ENCODE measurements at regions not wholly inside any gene's neighbourhood (a gene's known extent, or its start where the extent isn't known, plus 50 kb on each side); places are given as distances from the start of the nearest gene placed in this dataset.

DNA sequence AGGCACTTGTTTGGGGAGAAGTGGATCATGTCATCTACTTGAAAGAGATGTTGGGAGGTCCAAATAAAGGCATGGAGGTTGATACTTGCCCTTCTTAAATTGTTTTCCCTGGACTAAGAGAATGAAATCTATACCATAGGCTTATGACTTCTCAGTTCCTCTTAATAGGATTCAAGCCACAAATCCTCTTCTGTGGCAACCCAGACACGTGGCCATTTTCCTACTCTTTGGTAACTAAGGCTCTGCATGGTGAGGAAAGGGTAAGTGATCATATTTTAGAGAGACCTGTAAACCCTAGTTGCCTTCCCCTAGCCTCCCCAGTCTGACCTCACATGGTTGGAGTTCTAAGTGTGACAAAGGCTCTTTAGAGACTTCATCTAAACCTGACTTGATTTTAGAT, 72.9 kb upstream of the CD44 start:
- intact Hi-C loops (cut with DNase I), result no loop called here
- ATAC-seq (no peak), DNase-seq (no peak)
- H3K36me3 ChIP-seq, result no peaks in the 10 kb centered on the region
- peaks cover 0 to 7% (median under 1%) of the 10 kb centered on the region in 4 donors for H3K9me3 ChIP-seq
- H3K4me1 ChIP-seq, result no peaks in the 10 kb centered on the region
- no peak overlapping the region for H3K4me3 ChIP-seq
- TF ChIP-seq, protein P1, sequence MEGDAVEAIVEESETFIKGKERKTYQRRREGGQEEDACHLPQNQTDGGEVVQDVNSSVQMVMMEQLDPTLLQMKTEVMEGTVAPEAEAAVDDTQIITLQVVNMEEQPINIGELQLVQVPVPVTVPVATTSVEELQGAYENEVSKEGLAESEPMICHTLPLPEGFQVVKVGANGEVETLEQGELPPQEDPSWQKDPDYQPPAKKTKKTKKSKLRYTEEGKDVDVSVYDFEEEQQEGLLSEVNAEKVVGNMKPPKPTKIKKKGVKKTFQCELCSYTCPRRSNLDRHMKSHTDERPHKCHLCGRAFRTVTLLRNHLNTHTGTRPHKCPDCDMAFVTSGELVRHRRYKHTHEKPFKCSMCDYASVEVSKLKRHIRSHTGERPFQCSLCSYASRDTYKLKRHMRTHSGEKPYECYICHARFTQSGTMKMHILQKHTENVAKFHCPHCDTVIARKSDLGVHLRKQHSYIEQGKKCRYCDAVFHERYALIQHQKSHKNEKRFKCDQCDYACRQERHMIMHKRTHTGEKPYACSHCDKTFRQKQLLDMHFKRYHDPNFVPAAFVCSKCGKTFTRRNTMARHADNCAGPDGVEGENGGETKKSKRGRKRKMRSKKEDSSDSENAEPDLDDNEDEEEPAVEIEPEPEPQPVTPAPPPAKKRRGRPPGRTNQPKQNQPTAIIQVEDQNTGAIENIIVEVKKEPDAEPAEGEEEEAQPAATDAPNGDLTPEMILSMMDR (IDR thresholded peaks at IDR 0.05), result no peak
- no peak for TF ChIP-seq POLR2A (IDR thresholded peaks at IDR 0.05)
- no peaks in the 10 kb centered on the region for H3K27me3 ChIP-seq
- H3K27ac ChIP-seq, result no peak overlapping the region
- 44% methylated on average over 1 of the region's 1 CpG for WGBS (ENCODE audit: insufficient coverage, low coverage, low lambda C conversion rate, missing lambda C conversion rate)

DNA sequence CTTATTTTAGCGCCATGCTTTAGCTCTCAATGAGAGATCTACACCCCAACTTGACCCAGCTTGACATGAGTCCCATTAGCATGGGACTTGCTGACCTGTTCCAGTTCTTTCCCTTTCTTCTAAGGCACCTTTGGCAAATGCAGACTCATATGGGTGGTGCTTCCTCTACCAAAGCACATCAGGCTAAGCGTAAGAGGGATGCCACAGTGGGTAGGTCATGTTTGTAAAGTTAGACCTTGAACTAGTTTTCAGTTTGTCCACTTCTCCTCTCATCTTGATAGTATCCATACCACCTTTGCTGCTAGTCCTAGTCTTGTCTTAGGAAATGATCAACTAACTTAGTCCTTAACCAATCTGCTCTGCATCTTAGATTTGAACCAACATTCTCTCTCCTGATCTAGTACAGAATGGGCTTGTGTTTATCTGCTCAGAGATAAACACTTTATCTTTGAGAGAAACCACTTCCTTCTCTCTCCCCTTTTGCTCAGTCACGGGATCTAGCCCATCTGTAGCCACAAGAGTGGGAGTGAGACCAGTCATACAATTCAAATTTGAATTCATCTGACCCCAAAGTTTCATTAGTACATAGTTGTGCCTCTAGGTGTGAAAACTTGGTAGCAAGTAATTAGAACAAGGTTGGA, 72.1 kb upstream of the CD44 start:
- intact Hi-C loops (cut with DNase I), result no loop called here
- TF ChIP-seq, protein P1 (IDR thresholded peaks at IDR 0.05), result no peak
- TF ChIP-seq POLR2A (IDR thresholded peaks at IDR 0.05), result no peak
- H3K27ac ChIP-seq, result no peak overlapping the region
- peak in 1 of 4 donors; percentile 24 for ATAC-seq
- DNase-seq, result no peak
- no peaks in the 10 kb centered on the region for H3K27me3 ChIP-seq
- no peak overlapping the region for H3K4me3 ChIP-seq
- no peaks in the 10 kb centered on the region for H3K36me3 ChIP-seq
- H3K4me1 ChIP-seq, result no peaks in the 10 kb centered on the region
- 67% methylated on average over 3 of the region's 3 CpGs for WGBS (ENCODE audit: insufficient coverage, low coverage, low lambda C conversion rate, missing lambda C conversion rate)
- peaks cover 0 to 7% (median under 1%) of the 10 kb centered on the region in 4 donors for H3K9me3 ChIP-seq

DNA sequence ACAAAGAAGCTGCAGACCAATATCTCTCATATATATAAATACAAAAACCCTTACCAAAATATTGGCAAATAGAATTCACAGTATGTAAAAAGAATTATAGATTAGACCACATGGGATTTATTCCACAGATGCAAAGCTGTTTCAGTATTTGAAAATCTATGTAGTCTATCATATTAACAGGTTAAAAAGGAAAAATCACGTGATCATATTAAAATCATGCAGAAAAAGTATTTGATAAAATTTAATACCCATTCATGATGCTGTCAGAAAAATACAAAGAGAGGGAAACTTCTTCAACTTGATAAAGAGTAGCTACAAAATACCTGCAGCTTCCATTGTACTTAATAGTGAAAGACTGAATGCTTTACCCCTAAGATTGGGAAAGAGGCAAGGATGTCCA, 67.2 kb upstream of the CD44 start:
- Histone ChIP-seq H3K36me3 (no peaks in the 10 kb centered on the region), H3K4me3 (no peak overlapping the region), H3K27ac (no peak overlapping the region), H3K9me3 (peaks cover 0 to 7% (median under 1%) of the 10 kb centered on the region in 4 donors), H3K4me1 (no peaks in the 10 kb centered on the region), H3K27me3 (no peaks in the 10 kb centered on the region)
- TF ChIP-seq, protein P1 (IDR thresholded peaks at IDR 0.05), result no peak
- TF ChIP-seq POLR2A (IDR thresholded peaks at IDR 0.05), result no peak
- intact Hi-C loops (cut with DNase I), result no loop called here
- ATAC-seq (no peak), DNase-seq (no peak)
- WGBS (ENCODE audit: insufficient coverage, low coverage, low lambda C conversion rate, missing lambda C conversion rate), result 69% methylated on average over 1 of the region's 1 CpG

DNA sequence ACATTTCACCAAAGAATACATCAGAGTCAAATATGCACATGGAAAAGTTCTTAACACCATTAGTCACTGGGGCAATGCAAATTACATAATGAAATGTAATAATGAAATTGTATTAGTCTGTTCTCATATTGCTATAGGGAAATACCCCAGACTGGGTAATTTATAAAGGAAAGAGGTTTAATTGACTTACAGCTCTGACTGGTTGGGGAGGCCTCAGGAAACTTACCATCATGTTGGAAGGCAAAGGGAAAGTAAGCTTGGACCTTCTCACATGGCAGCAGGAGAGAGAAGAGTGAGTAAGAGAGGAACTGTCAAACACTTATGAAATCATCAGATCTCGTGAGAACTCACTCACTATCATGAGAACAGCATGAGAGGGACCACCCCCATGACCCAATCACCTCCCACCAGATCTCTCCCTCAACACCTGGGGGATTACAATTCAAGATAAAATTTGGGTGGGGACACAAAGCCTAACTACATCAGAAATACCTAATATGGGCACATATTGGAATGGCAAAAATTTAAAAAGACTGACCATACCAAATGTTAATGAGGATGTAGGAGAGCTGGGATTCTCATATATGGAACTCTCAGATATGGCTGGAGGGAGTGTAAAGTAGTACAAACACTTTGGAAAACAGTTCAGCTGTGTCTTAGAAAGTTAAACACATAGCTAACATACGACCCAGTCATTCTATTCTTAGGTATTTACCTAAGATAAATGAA, 65.1 kb upstream of the CD44 start:
- ATAC-seq, result no peak
- no peak for DNase-seq
- Histone ChIP-seq H3K4me1 (no peaks in the 10 kb centered on the region), H3K27me3 (no peaks in the 10 kb centered on the region), H3K36me3 (no peaks in the 10 kb centered on the region), H3K4me3 (no peak overlapping the region), H3K27ac (no peak overlapping the region), H3K9me3 (peaks cover 0 to 7% (median under 1%) of the 10 kb centered on the region in 4 donors)
- WGBS (ENCODE audit: insufficient coverage, low coverage, low lambda C conversion rate, missing lambda C conversion rate), result 58% methylated on average over 2 of the region's 2 CpGs
- intact Hi-C loops (cut with DNase I), result no loop called here
- no peak for TF ChIP-seq POLR2A (IDR thresholded peaks at IDR 0.05)
- TF ChIP-seq, protein P1 (IDR thresholded peaks at IDR 0.05), result no peak

Measured in right lobe of liver (tissue), 6 donors.